H7 (cell line): ENCODE measurements at regions not wholly inside any gene's neighbourhood (a gene's known extent, or its start where the extent isn't known, plus 50 kb on each side); places are given as distances from the start of the nearest gene placed in this dataset.

Experiments
- DNase-seq: peaks from one replicate; pipeline ENCODE4 v3.0.0; 2012
- H3K27me3 ChIP-seq: 2 replicates; pipeline ENCODE4 v1.6.0; 2011; ENCODE audit warnings: mild to moderate bottlenecking, low read length; ENCODE audit not compliant: control insufficient read depth, insufficient read depth
- H3K36me3 ChIP-seq: replicated peaks from 2 replicates; pipeline ENCODE4 v1.5.1; 2011; ENCODE audit warnings: low read length; ENCODE audit not compliant: control insufficient read depth, insufficient read depth
- H3K4me3 ChIP-seq: 2 replicates; pipeline ENCODE4 v1.5.1; 2011; ENCODE audit warnings: low read depth, mild to moderate bottlenecking, control low read depth, low read length, moderate library complexity; ENCODE audit not compliant: insufficient read depth

DNA sequence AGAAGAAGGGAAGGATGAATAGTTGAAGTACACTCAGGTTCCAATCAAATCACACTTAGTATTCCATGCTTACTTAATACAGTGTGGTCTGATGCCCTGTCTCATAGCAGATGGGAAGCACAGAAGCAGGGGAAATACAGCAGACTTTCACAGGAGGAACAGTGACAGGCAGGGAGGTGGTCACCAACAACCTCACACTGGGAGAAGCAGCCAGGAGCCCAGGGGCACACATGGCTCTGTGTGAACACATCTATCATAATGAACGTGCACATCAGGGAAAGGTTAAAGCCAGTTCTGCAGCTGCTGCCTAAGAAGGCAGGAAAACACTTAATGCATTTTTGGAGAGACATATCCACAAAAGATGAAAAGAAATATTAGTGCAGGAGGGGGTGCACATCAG, 312.3 kb downstream of the MED10 start:
- no peaks in the 10 kb centered on the region for H3K36me3 ChIP-seq
- no peaks in the 10 kb centered on the region for H3K27me3 ChIP-seq
- H3K4me3 ChIP-seq = no peak overlapping the region
- DNase-seq = no peak

DNA sequence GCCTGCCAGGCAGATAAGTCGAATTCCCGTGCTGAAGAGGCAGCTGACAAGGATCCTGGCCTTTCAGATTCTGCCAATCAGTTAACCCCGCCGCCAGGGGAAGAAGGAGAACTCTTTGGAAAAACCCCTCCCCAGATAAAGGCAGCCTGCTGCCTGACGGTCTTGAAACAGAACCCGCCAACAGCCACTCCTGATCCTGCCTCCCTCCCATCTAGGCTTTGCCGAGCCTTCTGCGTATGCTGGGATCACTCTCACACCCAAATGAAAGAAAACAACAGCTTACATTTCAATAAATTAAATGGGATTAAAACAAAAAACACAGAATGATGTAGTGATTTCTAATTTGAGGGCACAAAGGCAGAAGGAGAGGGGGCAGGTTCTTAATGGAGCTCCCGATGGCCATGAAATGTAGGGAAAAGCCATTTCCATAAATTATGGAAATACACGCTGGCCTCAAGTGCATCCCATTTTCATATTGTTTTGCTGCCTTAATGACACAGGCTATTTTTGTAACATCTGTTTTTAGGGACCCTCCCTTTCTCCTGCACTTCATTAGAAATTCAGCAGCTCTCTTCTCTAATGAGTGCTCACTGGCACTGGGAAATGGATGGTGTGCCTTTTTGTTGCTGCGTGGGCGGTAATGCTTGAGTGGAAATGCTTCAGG, 319.1 kb downstream of the MED10 start:
- H3K4me3 ChIP-seq = no peak overlapping the region
- DNase-seq = no peak
- H3K36me3 ChIP-seq = no peaks in the 10 kb centered on the region

DNA sequence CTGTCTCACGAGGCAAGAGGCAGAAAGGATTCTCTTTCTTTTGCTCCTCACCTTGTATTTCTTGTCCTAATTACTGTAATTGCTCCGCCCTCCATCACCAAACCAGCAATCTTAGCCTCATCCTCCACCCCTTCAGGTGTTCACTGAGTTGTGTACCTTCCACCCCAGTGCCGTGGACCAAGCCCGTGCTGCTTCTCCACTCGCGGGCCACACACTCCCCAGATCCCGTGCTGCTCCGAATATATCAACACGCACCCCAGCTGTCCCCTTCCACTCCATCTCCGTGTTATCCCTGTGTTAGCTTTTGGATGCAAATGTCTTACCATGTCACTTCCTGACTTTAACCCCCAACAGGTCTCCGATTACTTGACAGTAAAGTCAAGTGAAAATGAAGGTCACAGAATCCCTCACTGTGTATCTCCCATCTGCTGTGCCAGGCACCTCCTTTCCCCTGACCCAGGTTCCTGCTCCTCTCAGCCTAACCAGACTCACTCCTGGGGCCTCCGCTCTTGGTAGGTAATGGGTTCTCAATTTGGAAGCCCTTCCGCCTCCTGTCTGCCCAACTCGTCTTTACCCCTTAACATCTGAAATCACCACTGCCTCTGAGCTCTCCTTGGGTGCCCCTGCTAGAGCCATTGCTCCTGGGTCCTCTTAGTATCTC, 320.2 kb downstream of the MED10 start:
- Histone ChIP-seq H3K36me3 (no peaks in the 10 kb centered on the region), H3K27me3 (no peaks in the 10 kb centered on the region), H3K4me3 (no peak overlapping the region)
- DNase-seq = no peak

More for the DNA sequence above, 319.1 kb downstream of the MED10 start:
- no peaks in the 10 kb centered on the region for H3K27me3 ChIP-seq

DNA sequence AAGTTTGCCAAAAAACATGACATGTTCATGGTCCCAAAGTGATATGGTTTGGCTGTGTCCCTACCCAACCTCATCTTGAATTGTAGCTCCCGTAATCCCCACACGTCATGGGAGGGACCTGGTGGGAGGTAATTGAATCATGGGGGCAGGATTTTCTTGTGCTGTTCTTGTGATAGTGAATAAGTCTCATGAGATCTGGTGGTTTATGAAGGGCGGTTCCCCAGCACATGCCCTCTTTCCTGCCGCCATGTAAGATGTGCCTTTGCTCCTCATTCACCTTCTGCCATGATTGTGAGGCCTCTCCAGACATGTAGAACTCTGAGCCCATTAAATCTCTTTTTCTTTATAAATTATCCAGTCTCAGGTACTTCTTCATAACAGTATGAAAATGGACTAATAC, 322.1 kb downstream of the MED10 start:
- Histone ChIP-seq H3K27me3 (no peaks in the 10 kb centered on the region), H3K36me3 (no peaks in the 10 kb centered on the region), H3K4me3 (no peak overlapping the region)
- DNase-seq = no peak

DNA sequence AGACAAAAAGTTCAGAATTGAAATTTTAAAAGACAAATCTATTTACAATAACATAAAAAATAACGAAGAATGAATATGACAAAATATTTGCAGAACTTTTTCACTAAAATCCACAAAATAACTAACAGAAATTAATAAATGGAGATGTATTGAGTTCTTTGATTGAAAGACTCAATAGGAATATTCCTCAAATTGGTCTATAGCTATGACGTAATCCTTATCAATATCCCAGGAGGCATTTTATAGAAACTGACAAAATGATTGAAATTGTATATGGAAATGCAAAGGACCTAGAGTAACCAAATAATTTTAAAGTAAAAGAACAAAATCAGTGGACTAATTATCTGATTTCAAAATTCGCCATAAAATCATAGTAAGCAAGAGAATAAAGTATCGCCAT, 328.7 kb downstream of the MED10 start:
- no peaks in the 10 kb centered on the region for H3K27me3 ChIP-seq
- no peak for DNase-seq
- H3K4me3 ChIP-seq = no peak overlapping the region
- H3K36me3 ChIP-seq = no peaks in the 10 kb centered on the region

DNA sequence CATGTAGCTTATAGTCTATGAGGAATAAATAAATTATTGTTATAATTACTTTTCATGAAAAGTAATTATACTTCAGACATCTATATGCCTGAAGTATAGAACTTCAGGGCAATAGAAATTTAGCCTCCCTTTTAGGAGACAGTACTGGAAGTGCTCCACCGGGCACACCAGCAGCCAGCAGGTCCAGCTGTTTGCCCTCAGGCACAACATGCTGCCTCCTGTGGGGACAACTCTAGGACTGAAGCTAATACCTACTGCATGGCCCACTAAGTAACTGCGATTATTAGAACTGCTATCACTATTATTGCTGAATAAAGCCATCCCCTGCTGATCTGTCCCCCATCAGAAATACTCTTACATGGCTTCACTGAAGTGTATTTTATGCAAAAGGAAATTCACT, 329.6 kb downstream of the MED10 start:
- H3K4me3 ChIP-seq = no peak overlapping the region
- H3K27me3 ChIP-seq = no peaks in the 10 kb centered on the region
- no peak for DNase-seq
- no peaks in the 10 kb centered on the region for H3K36me3 ChIP-seq

DNA sequence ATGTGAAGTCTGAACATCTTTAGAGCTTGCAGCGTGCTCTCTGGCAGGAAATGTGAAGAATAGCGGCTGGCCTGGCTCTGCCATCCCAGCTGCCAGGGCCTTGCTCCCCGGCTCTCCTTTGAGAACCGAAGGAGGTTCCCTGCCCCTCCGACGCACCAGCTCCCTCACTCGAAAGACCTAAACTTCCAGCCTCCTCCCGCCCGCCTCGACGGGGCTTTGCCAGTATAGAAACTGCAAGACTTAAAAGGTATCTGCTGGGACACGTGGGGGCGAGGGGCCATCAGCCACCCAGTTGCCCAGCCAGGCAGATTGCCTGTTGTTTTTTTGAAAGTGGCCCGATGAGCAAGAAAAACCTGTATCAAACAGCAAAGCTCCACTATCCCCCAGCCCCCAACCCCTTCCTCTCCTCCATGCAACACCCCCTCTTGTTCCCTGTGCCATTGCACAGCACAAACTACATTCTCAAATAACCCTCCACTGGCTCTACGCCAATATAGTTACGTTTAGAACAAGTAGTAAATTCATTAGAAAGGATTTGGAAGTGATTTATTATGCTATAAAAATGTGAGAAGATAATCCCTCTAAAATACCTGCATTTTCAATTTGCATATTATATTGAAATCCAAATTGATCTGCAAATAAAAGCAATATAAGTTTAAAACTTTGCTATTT, 331.9 kb downstream of the MED10 start:
- no peak for DNase-seq
- no peak overlapping the region for H3K4me3 ChIP-seq
- H3K36me3 ChIP-seq = no peaks in the 10 kb centered on the region
- H3K27me3 ChIP-seq = no peaks in the 10 kb centered on the region

DNA sequence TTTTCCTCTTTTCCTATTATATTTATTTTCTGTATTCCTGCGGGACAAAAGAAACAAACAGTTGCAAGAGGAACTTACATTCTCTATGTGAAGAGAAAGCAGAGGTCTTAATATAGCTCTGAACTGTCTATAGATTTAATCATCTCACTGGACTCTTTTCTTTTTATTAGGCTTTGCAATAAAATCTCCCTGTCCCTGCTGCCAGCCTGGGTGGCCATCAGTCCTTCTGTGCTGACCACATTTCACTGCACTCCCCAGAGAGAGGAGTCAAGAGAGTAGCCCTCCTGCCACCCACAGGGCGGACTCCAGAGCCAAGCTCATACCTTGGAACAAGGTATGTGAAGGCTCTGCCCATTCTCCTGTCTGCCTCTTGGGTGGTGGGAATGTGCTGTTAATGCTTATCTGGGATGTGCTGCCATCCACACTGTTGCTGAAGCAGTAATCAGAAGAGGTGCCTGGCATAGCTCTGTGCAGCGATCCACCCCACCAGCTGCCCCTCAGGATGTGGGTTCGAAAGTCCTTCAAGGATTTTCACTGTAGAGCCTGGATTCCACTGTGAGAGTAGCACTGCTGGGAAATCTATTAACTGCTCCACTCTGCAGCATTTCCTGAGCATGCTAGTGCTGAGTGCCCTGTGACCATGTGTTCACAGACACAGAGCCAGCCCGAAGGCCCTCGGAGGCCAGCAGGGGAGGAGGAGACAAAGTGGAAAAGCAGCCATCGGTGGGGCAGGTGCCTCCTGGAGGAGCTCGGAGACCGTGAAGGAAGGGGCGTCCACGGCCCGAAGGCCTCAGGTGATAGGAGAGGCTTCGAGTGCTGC, 334.6 kb downstream of the MED10 start:
- Histone ChIP-seq H3K27me3 (no peaks in the 10 kb centered on the region), H3K4me3 (no peak overlapping the region), H3K36me3 (no peaks in the 10 kb centered on the region)
- DNase-seq = no peak

DNA sequence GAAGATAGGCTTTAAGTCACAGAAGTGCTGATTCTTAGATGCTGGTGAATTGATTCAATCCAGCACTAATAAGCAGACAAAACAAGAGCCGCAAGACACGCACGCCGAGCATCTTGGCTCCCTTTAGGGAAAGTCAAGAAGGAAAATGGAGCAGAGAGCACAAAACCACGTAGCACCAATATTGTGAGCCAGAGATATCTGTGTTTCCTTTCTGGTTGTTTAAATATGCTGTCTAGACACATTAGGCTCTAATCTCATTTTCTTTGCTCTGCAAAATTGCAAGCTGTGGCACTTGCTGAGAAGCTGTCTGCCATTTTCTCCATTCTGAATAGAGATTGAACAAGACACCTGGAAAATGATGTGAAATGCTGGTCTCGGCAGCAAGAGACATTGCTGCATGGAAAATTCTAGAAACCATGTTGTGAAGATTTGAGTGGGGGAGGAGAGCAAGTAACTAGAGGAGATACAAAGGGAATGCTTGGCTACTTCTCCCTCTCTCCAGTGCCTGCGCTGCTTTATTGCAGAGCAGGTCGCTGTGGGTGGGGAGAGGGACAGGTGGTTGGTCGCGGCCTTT, 336.3 kb downstream of the MED10 start:
- H3K36me3 ChIP-seq = no peaks in the 10 kb centered on the region
- no peak overlapping the region for H3K4me3 ChIP-seq
- no peaks in the 10 kb centered on the region for H3K27me3 ChIP-seq
- no peak for DNase-seq

DNA sequence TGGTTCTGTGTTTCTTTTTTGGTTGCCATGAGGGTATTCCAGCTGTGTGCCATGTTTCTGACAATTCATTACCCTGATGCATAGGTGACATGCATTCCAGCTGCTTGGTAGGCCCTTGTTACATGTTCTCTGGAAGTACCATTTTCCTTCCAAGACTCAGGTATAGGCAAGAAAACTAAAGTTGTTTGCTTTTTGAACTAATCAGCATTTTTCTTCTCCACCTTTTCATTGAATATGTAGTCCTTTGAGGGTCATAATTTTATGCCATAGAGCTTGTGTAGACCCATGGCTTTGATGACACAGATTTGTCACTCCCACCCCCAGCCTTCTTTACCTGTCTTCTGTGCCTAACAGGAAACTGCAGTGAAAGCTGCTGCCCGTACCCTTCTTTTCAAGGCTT, 339.2 kb downstream of the MED10 start:
- Histone ChIP-seq H3K36me3 (no peaks in the 10 kb centered on the region), H3K27me3 (no peaks in the 10 kb centered on the region), H3K4me3 (no peak overlapping the region)
- no peak for DNase-seq

DNA sequence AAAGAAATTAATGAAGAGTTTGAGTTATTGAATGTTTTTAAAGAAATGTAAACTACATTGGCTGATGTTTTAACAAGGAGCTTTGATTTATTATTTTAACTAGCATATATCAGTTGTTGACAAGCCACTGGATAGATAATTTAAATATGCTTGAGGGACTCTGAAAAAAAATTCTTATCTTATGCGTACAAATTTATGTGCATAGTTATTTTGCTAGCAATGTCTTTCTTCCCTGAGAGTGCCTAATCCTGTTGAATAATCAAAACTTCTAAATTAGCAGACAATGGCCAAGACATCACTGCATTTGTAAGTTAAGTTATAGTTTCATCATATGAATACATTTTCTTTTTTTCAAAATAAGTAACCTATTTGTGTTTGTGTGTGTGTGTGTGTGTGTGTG, 342.3 kb downstream of the MED10 start:
- DNase-seq = no peak
- Histone ChIP-seq H3K4me3 (no peak overlapping the region), H3K27me3 (no peaks in the 10 kb centered on the region), H3K36me3 (no peaks in the 10 kb centered on the region)

DNA sequence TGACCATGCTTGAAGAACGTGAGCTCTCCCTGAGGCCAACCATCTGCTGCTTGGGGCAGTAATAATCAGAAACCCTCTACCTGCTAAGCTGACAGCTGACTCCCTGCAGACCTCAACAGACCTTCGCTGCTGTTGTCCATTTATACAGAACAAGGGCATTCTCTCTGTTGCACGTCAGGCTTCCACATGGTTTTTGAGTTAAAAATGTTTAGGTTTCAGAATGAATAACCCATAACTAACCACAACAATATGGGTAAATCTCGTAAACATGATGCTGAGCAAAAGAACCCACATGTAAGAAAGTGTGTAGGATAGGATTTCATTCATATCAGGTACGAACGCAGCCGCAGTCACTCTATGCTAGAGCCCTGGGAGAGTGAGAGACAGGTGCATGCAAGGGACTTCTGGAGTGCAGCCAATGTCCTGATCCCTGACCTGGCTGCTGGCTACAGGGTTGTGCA, 348.5 kb downstream of the MED10 start:
- DNase-seq = no peak
- H3K36me3 ChIP-seq = no peaks in the 10 kb centered on the region
- no peaks in the 10 kb centered on the region for H3K27me3 ChIP-seq
- no peak overlapping the region for H3K4me3 ChIP-seq

DNA sequence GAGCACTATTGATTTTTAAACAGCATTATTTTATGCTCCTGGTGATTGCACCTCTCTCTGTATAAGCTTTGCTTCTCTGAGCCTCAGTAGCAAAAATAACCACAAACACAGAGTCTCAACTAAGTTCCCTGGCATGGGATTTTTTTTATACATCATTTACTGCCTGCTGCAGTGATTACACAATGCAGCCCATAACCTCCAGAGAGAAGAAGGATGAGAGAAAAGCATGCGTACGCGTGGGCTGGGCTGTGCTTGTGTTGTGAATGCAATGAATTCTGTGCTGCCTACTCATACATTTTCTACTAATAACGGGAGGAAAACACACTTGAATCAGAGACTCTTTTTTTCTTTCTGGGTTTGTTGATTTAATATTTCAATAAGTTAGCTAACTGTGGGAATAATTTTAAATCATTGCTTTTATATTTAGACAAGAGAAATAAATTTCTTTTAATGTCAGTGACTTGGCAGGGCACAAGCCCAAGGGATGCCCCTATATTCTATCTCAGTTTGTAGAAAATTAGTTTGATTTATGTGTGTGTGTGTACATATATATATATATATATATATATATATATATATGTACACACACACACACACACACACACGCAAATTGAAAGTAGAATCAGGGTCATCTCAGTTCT, 351.5 kb downstream of the MED10 start:
- Histone ChIP-seq H3K36me3 (no peaks in the 10 kb centered on the region), H3K27me3 (no peaks in the 10 kb centered on the region), H3K4me3 (no peak overlapping the region)
- no peak for DNase-seq

DNA sequence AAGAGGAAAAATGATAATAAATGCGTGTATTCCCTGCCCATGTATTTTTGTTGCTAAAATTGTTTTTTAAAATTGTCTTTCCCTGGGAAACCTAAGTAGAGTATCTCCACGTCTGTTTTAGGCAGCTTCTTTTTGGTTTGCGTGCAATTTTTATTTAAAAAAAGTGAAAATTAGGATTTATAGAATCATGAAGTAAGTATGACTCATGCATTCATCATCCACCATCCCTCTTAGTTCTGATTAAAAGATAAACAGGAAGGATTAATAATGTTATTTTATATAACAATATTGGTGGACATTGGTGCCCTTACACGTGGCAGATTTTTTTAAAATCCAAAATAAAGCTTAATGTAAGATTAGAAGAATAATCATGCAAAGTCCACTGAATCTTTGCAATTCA, 358.7 kb downstream of the MED10 start:
- DNase-seq = no peak
- no peaks in the 10 kb centered on the region for H3K27me3 ChIP-seq

More for the DNA sequence above, 358.7 kb downstream of the MED10 start:
- no peaks in the 10 kb centered on the region for H3K36me3 ChIP-seq
- no peak overlapping the region for H3K4me3 ChIP-seq
